SH-SY5Y (cell line): ENCODE measurements at regions not wholly inside any gene's neighbourhood (a gene's known extent, or its start where the extent isn't known, plus 50 kb on each side); places are given as distances from the start of the nearest gene placed in this dataset.

ENCODE experiments used
- GATA2 ChIP-seq: IDR thresholded peaks from 2 replicates; pipeline ENCODE4 v1.6.1; 2011; ENCODE audit warnings: mild to moderate bottlenecking, low read depth, low read length
- GATA3 ChIP-seq: IDR thresholded peaks from 2 replicates; pipeline ENCODE4 v1.6.1; 2011; ENCODE audit warnings: low read depth, mild to moderate bottlenecking, low read length, moderate library complexity

DNA sequence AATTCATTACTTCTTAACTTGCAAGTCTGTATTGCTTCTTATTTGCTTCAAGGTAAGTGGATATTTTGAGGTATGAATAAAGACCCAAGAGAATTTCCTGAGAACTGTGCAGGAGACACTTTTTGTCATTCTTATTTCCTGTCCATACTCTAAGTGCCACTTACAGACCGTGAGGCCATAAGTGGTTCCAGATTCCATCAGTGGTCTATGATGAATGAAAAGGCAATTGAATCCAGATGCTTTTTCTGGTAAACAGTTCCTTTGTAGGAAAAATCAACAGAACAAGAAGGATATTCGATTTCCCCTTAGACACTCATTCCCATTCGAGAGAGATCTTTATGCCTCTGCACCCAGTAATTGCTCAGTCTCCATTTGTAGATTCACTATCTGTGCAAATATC lies 58.3 kb upstream of the PDE10A start:
- TF ChIP-seq GATA3 (no peak), GATA2 (no peak)

DNA sequence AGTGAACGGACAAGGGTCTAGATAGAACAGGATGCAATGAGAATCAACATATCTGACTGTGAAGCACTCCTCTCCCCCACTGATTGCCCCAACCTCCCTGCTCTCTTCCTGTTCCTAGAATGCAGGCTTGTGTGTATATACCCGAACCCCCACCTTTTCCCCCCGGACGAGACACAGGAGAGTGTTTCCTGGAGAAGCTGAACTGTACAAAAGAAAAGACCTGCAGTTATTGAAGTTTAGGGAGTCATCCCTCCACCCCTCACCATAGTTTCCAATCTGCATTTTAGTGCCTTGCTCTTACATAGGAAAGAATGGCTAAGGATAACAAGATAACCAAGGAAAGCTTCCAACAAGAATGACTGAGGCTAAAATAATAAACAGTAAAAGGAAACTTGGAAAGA lies 55.5 kb upstream of the PDE10A start:
- TF ChIP-seq GATA3 (no peak), GATA2 (no peak)

DNA sequence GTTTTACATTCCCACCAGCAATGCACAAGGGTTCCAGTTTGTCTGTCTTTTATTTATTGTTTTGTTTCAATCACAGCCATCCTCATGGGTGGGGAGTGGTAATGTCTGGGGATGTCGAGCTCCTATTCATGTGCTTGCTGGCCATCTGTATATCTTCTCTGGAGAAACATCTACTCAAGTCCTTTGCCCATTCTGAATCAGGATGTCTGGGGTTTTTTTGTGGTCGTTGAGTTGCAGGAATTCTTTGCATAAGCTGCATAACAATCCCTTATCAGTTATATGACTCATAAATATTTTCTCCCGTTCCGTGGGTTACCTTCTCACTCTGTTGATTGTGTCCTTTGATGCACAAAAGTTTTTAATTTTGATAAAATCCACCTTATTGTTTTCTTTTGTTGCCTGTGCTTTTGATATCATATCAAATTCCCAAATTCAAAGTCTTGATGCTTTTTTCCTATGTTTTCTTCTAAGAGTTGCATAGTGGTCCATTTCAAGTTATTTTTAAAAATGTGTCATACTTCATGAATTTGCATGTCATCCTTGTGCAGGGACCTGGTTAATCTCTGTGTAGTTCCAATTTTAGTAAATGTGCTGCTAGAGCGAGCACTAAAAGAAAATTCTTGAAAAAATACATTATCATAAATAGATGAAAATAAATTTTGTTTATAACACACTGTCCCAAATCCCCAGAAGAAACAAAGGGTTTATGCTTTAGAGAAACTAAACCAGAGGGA lies 54.9 kb upstream of the PDE10A start:
- no peak for TF ChIP-seq GATA2
- TF ChIP-seq GATA3 = no peak

- no peak for TF ChIP-seq GATA3
- no peak for TF ChIP-seq GATA2
Observed at GRCh38 chr6:165716886-165717285, 53.8 kb upstream of the PDE10A start.

- TF ChIP-seq GATA3 = no peak
- no peak for TF ChIP-seq GATA2
Observed at GRCh38 chr6:165715428-165715827, 52.4 kb upstream of the PDE10A start.

GRCh38 chr6:165714907-165715306 lies 51.9 kb upstream of the PDE10A start:
- TF ChIP-seq GATA2 (no peak), GATA3 (no peak)

GRCh38 chr6:165713845-165714466 lies 50.9 kb upstream of the PDE10A start:
- TF ChIP-seq GATA2 (no peak), GATA3 (no peak)
